ENCODE measurements at regions not wholly inside any gene's neighbourhood (a gene's known extent, or its start where the extent isn't known, plus 50 kb on each side); places are given as distances from the start of the nearest gene placed in this dataset.

GRCh38 chr3:150357923-150358607 lies 50.0 kb upstream of the TSC22D2 start:
- H3K27ac Mint-ChIP-seq, result no peak overlapping the region
- ChIA-PET POLR2A (interaction anchor here (0.6 kb wide), 1 partner anchor 409 kb away, joined by 3 read pairs; no protein-coding TSS in a partner anchor), CTCF (no interaction called here)
- no peak for DNase-seq
- no peak overlapping the region for H3K4me3 Mint-ChIP-seq
- H3K27me3 Mint-ChIP-seq, result no peaks in the 10 kb centered on the region
- H3K9me3 Mint-ChIP-seq, result no peaks in the 10 kb centered on the region
- H3K36me3 Mint-ChIP-seq (ENCODE audit: low read depth), result no peaks in the 10 kb centered on the region
- H3K4me1 Mint-ChIP-seq, result no peaks in the 10 kb centered on the region

GRCh38 chr3:150357140-150357539 lies 51.0 kb upstream of the TSC22D2 start:
- Mint-ChIP-seq H3K4me3 (no peak overlapping the region), H3K27me3 (no peaks in the 10 kb centered on the region), H3K4me1 (no peaks in the 10 kb centered on the region), H3K9me3 (no peaks in the 10 kb centered on the region), H3K36me3 (ENCODE audit: low read depth) (no peaks in the 10 kb centered on the region), H3K27ac (no peak overlapping the region)
- no peak for DNase-seq
- ChIA-PET CTCF (no interaction called here), POLR2A (no interaction called here)

GRCh38 chr3:150355574-150355973 lies 52.5 kb upstream of the TSC22D2 start:
- CTCF ChIA-PET, result interaction anchor here (0.5 kb wide), 1 partner anchor 898 kb away, joined by 5 read pairs; no protein-coding TSS in a partner anchor

GRCh38 chr3:150352931-150353330 lies 55.2 kb upstream of the TSC22D2 start:
- ChIA-PET POLR2A (no interaction called here), CTCF (no interaction called here)
- Mint-ChIP-seq H3K36me3 (ENCODE audit: low read depth) (no peaks in the 10 kb centered on the region), H3K4me1 (peaks cover 4% of the 10 kb centered on the region), H3K9me3 (no peaks in the 10 kb centered on the region), H3K4me3 (no peak overlapping the region), H3K27me3 (no peaks in the 10 kb centered on the region), H3K27ac (no peak overlapping the region)
- no peak for DNase-seq

More at GRCh38 chr3:150355574-150355973, 52.5 kb upstream of the TSC22D2 start:
- H3K9me3 Mint-ChIP-seq, result no peaks in the 10 kb centered on the region
- POLR2A ChIA-PET, result no interaction called here
- no peak for DNase-seq
- H3K4me1 Mint-ChIP-seq, result no peaks in the 10 kb centered on the region
- H3K36me3 Mint-ChIP-seq (ENCODE audit: low read depth), result no peaks in the 10 kb centered on the region
- no peak overlapping the region for H3K4me3 Mint-ChIP-seq
- H3K27me3 Mint-ChIP-seq, result no peaks in the 10 kb centered on the region
- no peak overlapping the region for H3K27ac Mint-ChIP-seq

- CTCF ChIA-PET, result no interaction called here
- no peak for DNase-seq
- H3K27me3 Mint-ChIP-seq, result peaks cover 6% of the 10 kb centered on the region
- no peak overlapping the region for H3K4me3 Mint-ChIP-seq
- no peaks in the 10 kb centered on the region for H3K9me3 Mint-ChIP-seq
- peaks cover 4% of the 10 kb centered on the region for H3K4me1 Mint-ChIP-seq
- POLR2A ChIA-PET, result no interaction called here
- H3K36me3 Mint-ChIP-seq (ENCODE audit: low read depth), result no peaks in the 10 kb centered on the region
- no peak overlapping the region for H3K27ac Mint-ChIP-seq
Measured at GRCh38 chr3:150351398-150351797, 56.7 kb upstream of the TSC22D2 start.

GRCh38 chr3:150349314-150350097 lies 58.6 kb upstream of the TSC22D2 start:
- CTCF ChIA-PET, result no interaction called here

GRCh38 chr3:150348500-150348899 lies 59.6 kb upstream of the TSC22D2 start:
- POLR2A ChIA-PET, result no interaction called here
- Mint-ChIP-seq H3K4me3 (no peak overlapping the region), H3K27ac (no peak overlapping the region), H3K9me3 (no peaks in the 10 kb centered on the region), H3K36me3 (ENCODE audit: low read depth) (no peaks in the 10 kb centered on the region), H3K27me3 (peaks cover 14% of the 10 kb centered on the region), H3K4me1 (peaks cover 4% of the 10 kb centered on the region)
- DNase-seq, result peak; percentile 19
- CTCF ChIA-PET, result interaction anchor here (0.6 kb wide), 1 partner anchor 19 kb away, joined by 3 read pairs; no protein-coding TSS in a partner anchor

More at GRCh38 chr3:150349314-150350097, 58.6 kb upstream of the TSC22D2 start:
- no peaks in the 10 kb centered on the region for H3K36me3 Mint-ChIP-seq (ENCODE audit: low read depth)
- DNase-seq, result no peak
- no peak overlapping the region for H3K4me3 Mint-ChIP-seq
- peaks cover 4% of the 10 kb centered on the region for H3K4me1 Mint-ChIP-seq
- no peak overlapping the region for H3K27ac Mint-ChIP-seq
- H3K9me3 Mint-ChIP-seq, result no peaks in the 10 kb centered on the region
- POLR2A ChIA-PET, result no interaction called here
- peaks cover 12% of the 10 kb centered on the region for H3K27me3 Mint-ChIP-seq

GRCh38 chr3:150346981-150347863 lies 60.9 kb upstream of the TSC22D2 start:
- Mint-ChIP-seq H3K36me3 (ENCODE audit: low read depth) (no peaks in the 10 kb centered on the region), H3K27me3 (peaks cover 14% of the 10 kb centered on the region), H3K27ac (no peak overlapping the region), H3K4me3 (no peak overlapping the region), H3K9me3 (no peaks in the 10 kb centered on the region), H3K4me1 (peaks cover 4% of the 10 kb centered on the region)
- ChIA-PET CTCF (no interaction called here), POLR2A (no interaction called here)
- no peak for DNase-seq

GRCh38 chr3:150346266-150346665 lies 61.8 kb upstream of the TSC22D2 start:
- CTCF ChIA-PET, result no interaction called here
- Mint-ChIP-seq H3K9me3 (no peaks in the 10 kb centered on the region), H3K27me3 (peaks cover 14% of the 10 kb centered on the region), H3K4me1 (peaks cover 4% of the 10 kb centered on the region), H3K27ac (no peak overlapping the region), H3K36me3 (ENCODE audit: low read depth) (no peaks in the 10 kb centered on the region), H3K4me3 (no peak overlapping the region)
- POLR2A ChIA-PET, result no interaction called here
- no peak for DNase-seq

- Mint-ChIP-seq H3K4me1 (peaks cover 4% of the 10 kb centered on the region), H3K9me3 (no peaks in the 10 kb centered on the region), H3K4me3 (no peak overlapping the region), H3K27ac (no peak overlapping the region), H3K36me3 (ENCODE audit: low read depth) (no peaks in the 10 kb centered on the region), H3K27me3 (peaks cover 16% of the 10 kb centered on the region)
- no peak for DNase-seq
- ChIA-PET CTCF (no interaction called here), POLR2A (no interaction called here)
Measured at GRCh38 chr3:150345021-150345538, 63.0 kb upstream of the TSC22D2 start.

- H3K9me3 Mint-ChIP-seq, result no peaks in the 10 kb centered on the region
- H3K36me3 Mint-ChIP-seq (ENCODE audit: low read depth), result no peaks in the 10 kb centered on the region
- POLR2A ChIA-PET, result no interaction called here
- peaks cover 20% of the 10 kb centered on the region for H3K27me3 Mint-ChIP-seq
- CTCF ChIA-PET, result no interaction called here
- no peak overlapping the region for H3K27ac Mint-ChIP-seq
- no peak overlapping the region for H3K4me3 Mint-ChIP-seq
- H3K4me1 Mint-ChIP-seq, result peaks cover 4% of the 10 kb centered on the region
- DNase-seq, result no peak
Measured at GRCh38 chr3:150344079-150344759, 63.9 kb upstream of the TSC22D2 start.

- no peak overlapping the region for H3K4me3 Mint-ChIP-seq
- POLR2A ChIA-PET, result no interaction called here
- CTCF ChIA-PET, result no interaction called here
- H3K27ac Mint-ChIP-seq, result no peak overlapping the region
- H3K9me3 Mint-ChIP-seq, result no peaks in the 10 kb centered on the region
- peaks cover 31% of the 10 kb centered on the region for H3K27me3 Mint-ChIP-seq
- DNase-seq, result no peak
- no peaks in the 10 kb centered on the region for H3K4me1 Mint-ChIP-seq
- H3K36me3 Mint-ChIP-seq (ENCODE audit: low read depth), result no peaks in the 10 kb centered on the region
Measured at GRCh38 chr3:150342896-150343467, 65.1 kb upstream of the TSC22D2 start.
